HG02588 (cell line): ENCODE measurements at regions not wholly inside any gene's neighbourhood (a gene's known extent, or its start where the extent isn't known, plus 50 kb on each side); places are given as distances from the start of the nearest gene placed in this dataset.

ENCODE experiments used
- ATAC-seq: cut with Tn5 transposase; IDR thresholded peaks from one replicate; pipeline ENCODE4 v1.9.1; 2021; ENCODE audit warnings: mild to moderate bottlenecking, moderate library complexity; ENCODE audit not compliant: unreplicated experiment

GRCh38 chr13:50188696-50189095, 173.5 kb downstream of the KCNRG start:
- no peak for ATAC-seq

DNA sequence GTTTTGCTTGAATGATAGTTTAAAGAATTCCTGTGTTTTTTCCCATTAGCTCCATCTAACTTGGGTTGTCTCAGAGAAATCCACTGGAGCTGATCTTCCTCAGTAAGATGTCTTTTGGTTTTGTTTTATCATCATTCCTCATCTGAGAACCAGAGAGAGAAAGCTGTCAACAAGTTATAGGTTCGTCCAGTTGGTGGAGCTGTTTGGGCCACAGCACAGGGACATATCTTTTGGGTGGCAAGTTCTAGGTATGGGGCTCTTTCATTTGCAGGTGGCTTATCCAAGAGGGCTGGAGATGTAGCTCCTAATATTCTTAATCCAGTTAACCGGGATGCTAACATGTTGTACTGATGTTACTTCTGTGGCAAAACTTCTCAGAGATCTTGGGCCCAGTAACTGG, 174.2 kb downstream of the KCNRG start:
- ATAC-seq = no peak

DNA sequence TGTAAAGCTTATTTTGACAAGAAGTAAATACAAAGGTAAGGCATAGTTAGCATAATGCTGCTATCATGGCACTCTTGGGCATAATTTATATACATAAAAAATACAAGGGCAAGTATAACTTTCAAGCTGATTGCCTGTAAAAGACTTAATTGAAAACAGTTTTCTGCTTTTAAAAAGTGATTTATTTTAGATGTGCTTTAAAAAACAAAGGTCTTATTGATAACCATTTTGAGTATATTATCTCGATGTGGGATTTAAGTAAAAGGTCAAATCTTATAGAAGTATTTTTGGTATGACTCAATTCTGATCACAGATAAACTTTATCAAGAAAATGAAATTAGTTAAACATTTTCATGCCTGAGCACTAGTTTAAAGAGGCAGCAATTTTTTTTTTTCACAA, 175.8 kb downstream of the KCNRG start:
- no peak for ATAC-seq

GRCh38 chr13:50192272-50192813, 177.1 kb downstream of the KCNRG start:
- ATAC-seq = no peak

DNA sequence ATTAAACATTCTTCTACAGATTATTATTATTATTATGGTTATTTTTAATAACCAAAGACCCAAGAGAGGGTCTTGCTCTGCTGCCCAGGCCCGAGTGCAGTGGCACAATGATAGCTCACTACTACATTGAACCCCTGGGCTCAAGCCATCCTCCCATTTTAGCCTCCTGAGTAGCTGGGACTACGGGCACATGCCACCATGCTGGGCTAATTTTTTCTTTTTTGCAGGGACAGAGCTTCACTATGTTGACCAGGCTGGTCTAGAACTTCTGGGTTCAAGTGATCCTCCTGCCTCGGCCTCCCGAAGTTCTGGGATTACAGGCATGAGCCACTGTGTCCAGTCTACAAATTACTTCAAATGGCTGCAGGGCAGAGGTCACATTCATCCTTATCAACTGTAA, 179.8 kb downstream of the KCNRG start:
- ATAC-seq = no peak

GRCh38 chr13:50196118-50196517, 180.9 kb downstream of the KCNRG start:
- ATAC-seq = no peak

DNA sequence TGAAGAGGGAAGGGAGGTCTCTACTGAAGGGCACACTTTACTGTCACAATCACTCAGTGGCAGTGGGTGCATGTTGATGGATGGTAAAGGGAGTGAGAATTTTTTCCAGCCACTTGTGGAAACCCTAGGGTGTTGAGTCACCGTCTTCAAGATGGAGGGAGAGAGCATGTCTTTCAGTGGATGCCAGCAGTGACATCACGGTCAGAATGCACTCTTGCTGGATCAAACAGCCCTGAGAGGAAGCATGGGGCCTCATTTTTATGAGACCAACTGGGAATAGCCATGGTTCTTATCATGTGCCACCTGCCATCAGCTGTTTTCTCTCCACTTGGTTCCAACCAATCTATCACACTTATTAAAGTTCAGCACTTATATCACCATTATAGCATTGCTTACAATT, 182.5 kb downstream of the KCNRG start:
- no peak for ATAC-seq

DNA sequence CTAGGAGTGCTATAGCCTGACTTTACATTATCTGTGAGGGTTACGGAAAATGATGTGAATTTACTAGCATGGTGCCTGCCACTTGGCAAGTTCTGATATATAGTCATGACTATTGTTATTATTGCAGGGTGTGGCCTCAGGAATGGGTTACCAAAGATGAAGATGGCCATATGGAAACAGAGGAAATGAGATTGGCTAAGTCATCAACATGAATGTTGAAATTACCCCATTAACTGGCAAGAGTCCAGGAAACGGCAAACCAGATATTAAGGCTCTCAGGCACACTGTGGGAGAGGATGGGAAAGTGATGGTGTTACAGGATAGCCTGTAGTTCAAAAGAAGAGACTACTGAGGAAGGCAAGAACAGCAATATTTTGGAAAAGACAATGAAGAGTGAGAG, 183.3 kb downstream of the KCNRG start:
- no peak for ATAC-seq

DNA sequence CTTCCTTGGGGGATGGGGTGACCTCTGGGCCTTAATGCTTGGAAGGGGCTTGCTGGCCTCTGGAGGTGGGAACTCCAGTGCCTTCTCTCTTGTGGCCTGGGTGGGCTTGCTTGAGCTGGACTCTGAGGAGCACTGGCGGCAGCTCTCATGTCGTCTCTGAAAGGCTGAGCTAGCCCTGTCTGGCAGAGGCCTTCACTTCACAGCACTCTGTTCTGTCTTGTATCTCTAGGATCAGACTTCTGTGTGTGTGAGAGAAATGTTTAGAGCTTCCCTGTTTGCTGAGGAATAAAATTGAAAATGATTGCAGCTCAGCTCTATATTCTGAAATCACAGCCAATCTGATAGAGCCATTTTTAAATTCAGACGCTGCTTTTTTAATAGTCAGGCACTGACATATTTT, 185.3 kb downstream of the KCNRG start:
- no peak for ATAC-seq

- no peak for ATAC-seq
These were observed 185.7 kb downstream of the KCNRG start for GRCh38 chr13:50200988-50201387.

DNA sequence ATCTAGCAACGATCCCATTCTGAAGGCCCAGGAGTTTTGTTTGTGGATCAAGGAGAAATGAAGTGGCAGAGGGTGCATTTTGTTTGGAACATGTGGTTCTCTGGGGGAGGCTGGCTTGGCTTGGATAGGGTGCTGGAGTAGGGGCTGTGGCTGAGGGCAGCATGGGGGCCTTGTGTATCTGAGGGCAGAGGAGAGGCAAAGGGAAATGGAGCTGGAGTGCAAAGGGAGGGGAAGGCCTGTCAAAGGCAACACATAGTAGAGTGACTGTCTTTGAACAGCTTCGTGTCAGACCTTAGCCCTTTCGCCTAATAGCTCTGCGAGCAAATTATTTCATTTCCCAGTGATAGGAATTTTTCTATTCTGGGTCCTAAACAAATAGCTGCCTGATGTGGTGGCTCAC, 187.2 kb downstream of the KCNRG start:
- no peak for ATAC-seq

DNA sequence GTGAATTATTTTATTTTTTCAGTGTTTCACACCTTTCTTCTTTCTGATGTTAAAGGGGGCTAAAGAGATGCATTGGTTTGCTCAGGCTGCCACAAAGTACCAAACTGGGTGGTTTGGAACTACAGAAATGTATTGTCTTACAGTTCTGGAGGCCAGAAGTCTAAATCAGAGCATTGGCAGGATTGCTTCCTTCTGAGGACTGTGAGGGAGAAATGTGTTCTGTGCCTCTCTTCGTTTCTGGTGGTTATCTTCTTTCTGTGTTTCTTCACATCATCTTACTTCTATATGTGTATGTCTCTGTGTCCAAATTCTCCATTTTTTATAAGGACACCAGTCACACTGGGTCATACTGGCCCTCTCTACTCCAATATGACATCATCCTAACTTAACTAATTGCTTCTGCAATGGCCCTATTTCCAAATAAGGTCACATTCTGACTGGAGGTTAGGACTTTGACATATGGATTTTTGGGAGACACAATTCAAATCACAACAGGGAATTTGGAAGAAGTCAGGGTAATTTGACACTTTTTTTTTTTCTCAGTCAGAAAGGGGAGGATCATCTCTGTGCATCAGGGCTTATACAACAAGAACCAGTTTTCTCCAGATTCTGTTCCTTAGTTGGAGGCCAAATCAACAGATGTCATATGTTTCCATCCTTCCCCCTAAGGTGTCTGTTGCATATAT, 188.2 kb downstream of the KCNRG start:
- ATAC-seq = no peak

GRCh38 chr13:50205581-50205980, 190.3 kb downstream of the KCNRG start:
- no peak for ATAC-seq

GRCh38 chr13:50208826-50209335, 193.6 kb downstream of the KCNRG start:
- ATAC-seq = no peak

DNA sequence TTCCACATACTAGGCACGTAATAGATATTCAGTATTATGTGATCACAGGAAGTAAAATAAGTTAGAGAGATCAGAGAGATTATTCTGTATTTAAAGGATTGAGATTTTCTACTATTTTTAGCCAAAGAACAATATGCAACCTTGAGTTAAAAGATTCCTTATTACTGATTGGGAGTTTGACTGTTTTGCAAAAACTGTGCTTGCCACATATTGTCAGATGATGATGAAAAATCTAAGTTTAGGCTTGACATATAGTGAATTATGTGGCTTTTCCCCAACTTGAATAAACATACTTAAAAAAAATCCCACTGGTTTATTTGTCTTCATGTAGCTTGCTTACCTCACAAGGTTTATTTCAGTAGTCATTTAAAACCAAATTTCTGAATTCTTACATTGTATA, 194.4 kb downstream of the KCNRG start:
- no peak for ATAC-seq

GRCh38 chr13:50213526-50213925, 198.3 kb downstream of the KCNRG start:
- no peak for ATAC-seq

DNA sequence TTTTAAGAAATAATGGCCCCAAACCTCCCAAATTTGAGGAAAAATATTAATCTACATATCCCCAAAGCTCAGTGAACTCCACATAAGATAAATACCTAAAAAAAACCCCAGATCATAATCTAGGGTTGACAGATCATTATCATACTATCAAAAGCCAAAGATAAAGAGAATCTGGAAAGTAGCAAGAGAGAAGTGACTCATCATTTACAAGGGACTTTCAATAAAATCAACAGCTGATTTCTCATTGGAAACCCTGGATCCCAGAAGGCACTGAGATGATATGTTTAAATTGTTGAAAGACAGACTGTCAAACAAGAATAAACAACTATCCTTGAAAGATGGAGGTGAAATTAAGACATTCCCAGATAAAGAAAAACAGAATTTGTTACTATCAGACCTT, 199.3 kb downstream of the KCNRG start:
- ATAC-seq = no peak

DNA sequence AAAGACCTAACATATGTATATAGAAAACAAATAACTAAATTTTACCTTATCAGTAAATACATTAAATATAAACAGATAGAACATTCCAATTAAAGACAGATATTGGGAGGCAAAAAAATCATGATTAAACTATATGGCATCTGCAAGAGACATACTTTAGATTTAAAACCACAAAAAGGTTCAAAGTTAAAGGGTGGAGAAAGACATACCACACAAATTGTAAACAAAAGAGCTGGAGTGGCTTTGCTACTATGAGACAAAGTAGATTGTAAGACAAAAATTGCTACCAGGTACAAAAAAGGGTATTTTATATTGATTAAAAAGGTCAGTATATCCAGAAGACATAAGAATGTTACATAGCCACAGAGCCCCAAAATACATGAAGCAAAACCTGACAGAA, 200.2 kb downstream of the KCNRG start:
- no peak for ATAC-seq

GRCh38 chr13:50219743-50220142, 204.5 kb downstream of the KCNRG start:
- no peak for ATAC-seq

DNA sequence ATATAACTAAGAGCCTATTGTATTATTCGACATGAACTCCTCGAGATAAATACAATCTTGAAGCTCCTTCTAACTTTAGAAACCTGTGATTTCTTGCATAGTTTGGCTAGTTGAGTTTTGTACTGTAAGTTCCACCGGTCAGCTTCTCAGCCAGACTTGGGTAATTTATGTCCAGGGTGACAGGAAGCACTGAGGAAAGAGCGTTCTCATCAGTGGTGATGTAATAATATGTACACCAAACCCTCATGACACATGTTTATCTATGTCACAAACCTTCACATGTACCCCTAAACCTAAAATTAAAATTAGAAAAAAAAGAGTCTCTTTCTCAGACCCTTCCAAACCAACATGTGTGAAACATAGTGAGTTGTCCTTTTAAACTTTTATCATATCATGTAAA, 205.7 kb downstream of the KCNRG start:
- ATAC-seq = no peak

DNA sequence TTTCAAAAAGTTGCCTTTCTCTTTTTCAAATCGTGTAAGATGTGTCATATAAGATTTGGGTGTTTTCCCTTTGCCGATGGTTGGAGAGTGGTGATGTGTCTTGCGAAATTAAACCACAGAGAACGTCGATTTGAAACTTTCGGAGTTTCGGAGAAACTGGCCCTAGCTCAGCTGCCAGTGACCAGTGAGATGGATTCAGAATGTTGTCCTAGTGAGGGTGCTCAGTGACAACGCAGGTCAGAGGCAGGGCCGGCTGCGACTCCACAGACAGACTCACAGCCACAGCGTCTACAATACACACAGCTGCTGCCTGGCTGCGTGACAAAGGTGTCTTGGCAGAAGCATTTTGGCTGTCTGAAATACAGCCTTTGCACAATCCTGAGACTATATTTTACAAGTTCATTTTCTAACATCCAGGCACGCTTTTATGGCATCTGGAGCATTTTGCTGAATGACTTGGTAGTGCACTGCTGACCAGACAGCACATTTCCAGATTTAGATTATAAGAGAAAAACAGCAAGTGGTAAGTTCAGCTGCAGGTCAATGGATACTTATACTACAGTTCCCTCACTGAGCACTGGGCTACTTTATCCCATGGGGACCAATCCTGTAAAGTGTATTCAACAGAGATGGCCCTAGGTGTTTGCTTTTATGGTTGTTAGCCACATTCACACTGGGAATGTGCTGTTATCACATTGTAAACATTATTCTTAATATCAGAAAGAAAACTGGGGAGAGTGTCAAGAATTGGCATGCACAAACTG, 207.5 kb downstream of the KCNRG start:
- ATAC-seq = no peak

- ATAC-seq = peak; percentile 73
These were observed 209.3 kb downstream of the KCNRG start for GRCh38 chr13:50224534-50224933.
